HCT116 (cell line): ENCODE measurements at regions not wholly inside any gene's neighbourhood (a gene's known extent, or its start where the extent isn't known, plus 50 kb on each side); places are given as distances from the start of the nearest gene placed in this dataset.

ENCODE experiments used
- ATAC-seq: fragments of 200-7000 bp; cut with Tn5 transposase; 2 replicates; pipeline ENCODE4 v1.9.1; 2020; ENCODE audit warnings: mild to moderate bottlenecking, moderate library complexity
- BruUV-seq: library from RNA; stranded (reverse); fragments of 400-500 nt; replicated peaks from 2 replicates; lab custom pipeline; 2021; lab: Mats Ljungman, UMichigan
- CTCF ChIA-PET: fragments of 300-600 bp; sonication (Branson Sonifier 250); formaldehyde crosslinking; loops from one replicate; lab custom pipeline; 2021; ENCODE audit warnings: antibody characterized with exemption; lab: Charles Lee
- POLR2A ChIA-PET: fragments of 300-600, 350-600 bp; sonication (Branson Sonifier 250); formaldehyde crosslinking; loops from one replicate; lab custom pipeline; 2021; ENCODE audit warnings: antibody characterized with exemption; lab: Charles Lee
- RAD21 ChIA-PET, 2 experiments: fragments of 300-600 bp; sonication (Branson Sonifier 250); formaldehyde crosslinking; loops; one replicate each; lab custom pipeline; 2023; ENCODE audit warnings: low total read pairs in 2 of 2; ENCODE audit not compliant: uncharacterized antibody in 2 of 2, unreplicated experiment in 2 of 2, low non-redundant PET in 1 of 2; lab: Charles Lee
- DNase-seq: peaks from one replicate; pipeline ENCODE4 v3.0.0-alpha.2; 2010; ENCODE audit warnings: low read depth, low spot score
- H2AFZ ChIP-seq: fragments of 200-600 bp; shearing (Covaris generic), sonication (generic); 2 replicates; pipeline ENCODE4 v1.6.1; 2017; ENCODE audit warnings: low read depth, mixed run types, mixed read lengths, antibody characterized with exemption, low read length; ENCODE audit not compliant: poor library complexity, severe bottlenecking
- H3K27ac ChIP-seq: 2 replicates; pipeline ENCODE4 v1.5.1; 2012; ENCODE audit warnings: low read depth, low read length
- H3K27me3 ChIP-seq: fragments of 200-600 bp; sonication (generic); 2 replicates; pipeline ENCODE4 v1.6.1; 2016; ENCODE audit warnings: mixed run types, low read length, mixed read lengths; ENCODE audit not compliant: insufficient read depth
- H3K36me3 ChIP-seq, 2 experiments: fragments of 200-500 bp in 1 of 2; fragments of 200-600 bp in 1 of 2; sonication (Bioruptor generic) in 1 of 2; sonication (generic) in 1 of 2; 2 replicates each; pipeline versions ENCODE4 v1.5.1 to v1.6.1; 2014 to 2016; ENCODE audit warnings: low read length in 2 of 2, inconsistent platforms in 1 of 2, mixed read lengths in 1 of 2, mixed run types in 1 of 2; ENCODE audit not compliant: insufficient read depth in 2 of 2, control insufficient read depth in 1 of 2
- H3K4me1 ChIP-seq, 2 experiments: fragments of 200-600 bp in 1 of 2; sonication (generic) in 1 of 2; 2 replicates each; pipeline versions ENCODE4 v1.5.1 to v1.6.1; 2012 to 2017; ENCODE audit warnings: low read length in 2 of 2, inconsistent platforms in 1 of 2, mild to moderate bottlenecking in 1 of 2, mixed read lengths in 1 of 2, mixed run types in 1 of 2, moderate library complexity in 1 of 2; ENCODE audit not compliant: insufficient read depth in 2 of 2, control insufficient read depth in 1 of 2
- H3K4me2 ChIP-seq: fragments of 200-600 bp; sonication (generic); 2 replicates; pipeline ENCODE4 v1.6.1; 2017; ENCODE audit warnings: mixed run types, low read length, mixed read lengths
- H3K4me3 ChIP-seq, 2 experiments: fragments of 200-600 bp in 1 of 2; sonication (generic) in 1 of 2; replicated peaks in 1 of 2; 2 replicates each; pipeline ENCODE4 v1.5.1; 2011 to 2016; ENCODE audit warnings: low read length in 2 of 2, control low read depth in 1 of 2, low read depth in 1 of 2, mild to moderate bottlenecking in 1 of 2, mixed read lengths in 1 of 2, mixed run types in 1 of 2
- H3K79me2 ChIP-seq: fragments of 200-600 bp; sonication (generic); 2 replicates; pipeline ENCODE4 v1.6.1; 2017; ENCODE audit warnings: mild to moderate bottlenecking, mixed run types, low read length, moderate library complexity, mixed read lengths; ENCODE audit not compliant: insufficient read depth
- H3K9ac ChIP-seq: fragments of 200-600 bp; sonication (generic); 2 replicates; pipeline ENCODE4 v1.6.1; 2016; ENCODE audit warnings: low read length, mixed read lengths
- H3K9me2 ChIP-seq: fragments of 200-600 bp; sonication (generic), shearing (Covaris generic); 2 replicates; pipeline ENCODE4 v1.6.1; 2017; ENCODE audit warnings: mixed run types, mild to moderate bottlenecking, moderate library complexity; ENCODE audit not compliant: insufficient read depth
- H3K9me3 ChIP-seq, 2 experiments: fragments of 200-500 bp in 1 of 2; fragments of 200-600 bp in 1 of 2; sonication (Bioruptor generic) in 1 of 2; sonication (generic) in 1 of 2; 2 replicates each; pipeline ENCODE4 v1.6.1; 2014 to 2017; ENCODE audit warnings: low read length in 2 of 2, mixed read lengths in 2 of 2, inconsistent platforms in 1 of 2, low read depth in 1 of 2, mild to moderate bottlenecking in 1 of 2, mixed run types in 1 of 2, moderate library complexity in 1 of 2; ENCODE audit not compliant: control insufficient read depth in 1 of 2, insufficient read depth in 1 of 2
- H4K20me1 ChIP-seq: fragments of 200-600 bp; sonication (generic), shearing (Covaris generic); 2 replicates; pipeline ENCODE4 v1.6.1; 2017; ENCODE audit warnings: mixed run types, mild to moderate bottlenecking, moderate library complexity; ENCODE audit not compliant: insufficient read depth
- CBX3 ChIP-seq: IDR thresholded peaks from 2 replicates; pipeline ENCODE4 v1.6.1; 2012; ENCODE audit warnings: low read depth
- EGR1 ChIP-seq: IDR thresholded peaks from 2 replicates; pipeline ENCODE4 v1.6.1; 2012; ENCODE audit warnings: low read depth
- ELF1 ChIP-seq: IDR thresholded peaks from 2 replicates; pipeline ENCODE4 v1.6.1; 2012; ENCODE audit warnings: low read depth, borderline replicate concordance
- EZH2phosphoT487 ChIP-seq: fragments of 200-600 bp; IDR thresholded peaks from 2 replicates; pipeline ENCODE4 v1.6.1; 2018; ENCODE audit warnings: antibody characterized with exemption, borderline replicate concordance
- FOSL1 ChIP-seq: IDR thresholded peaks from 2 replicates; pipeline ENCODE4 v1.6.1; 2012; ENCODE audit warnings: low read depth
- JUND ChIP-seq: IDR thresholded peaks from 2 replicates; pipeline ENCODE4 v1.6.1; 2012
- POLR2A ChIP-seq: IDR thresholded peaks from 2 replicates; pipeline ENCODE4 v1.7.0; 2011; ENCODE audit warnings: borderline replicate concordance; ENCODE audit not compliant: insufficient read depth, insufficient read length; ENCODE audit errors: extremely low read depth
- POLR2AphosphoS5 ChIP-seq: IDR thresholded peaks from 2 replicates; pipeline ENCODE4 v1.6.1; 2011; ENCODE audit warnings: mild to moderate bottlenecking, low read depth, low read length, moderate library complexity
- RAD21 ChIP-seq: IDR thresholded peaks from 2 replicates; pipeline ENCODE4 v1.6.1; 2012; ENCODE audit warnings: low read depth, mild to moderate bottlenecking
- SIN3A ChIP-seq: IDR thresholded peaks from 2 replicates; pipeline ENCODE4 v1.6.1; 2012; ENCODE audit warnings: low read depth
- SP1 ChIP-seq: IDR thresholded peaks from 2 replicates; pipeline ENCODE4 v1.6.1; 2012; ENCODE audit warnings: low read depth
- SRF ChIP-seq: IDR thresholded peaks from 2 replicates; pipeline ENCODE4 v1.6.1; 2012; ENCODE audit warnings: low read depth
- TCF7L2 ChIP-seq: IDR thresholded peaks from 2 replicates; pipeline ENCODE4 v1.7.0; 2011; ENCODE audit warnings: borderline replicate concordance, inconsistent platforms; ENCODE audit not compliant: insufficient read depth, insufficient read length; ENCODE audit errors: extremely low read depth
- YY1 ChIP-seq: IDR thresholded peaks from 2 replicates; pipeline ENCODE4 v1.6.1; 2011; ENCODE audit warnings: low read length, low read depth, moderate library complexity, mild to moderate bottlenecking; ENCODE audit not compliant: insufficient replicate concordance; ENCODE audit errors: extremely low read depth
- ZBTB33 ChIP-seq: IDR thresholded peaks from 2 replicates; pipeline ENCODE4 v1.6.1; 2011; ENCODE audit warnings: mild to moderate bottlenecking, low read length, moderate library complexity; ENCODE audit not compliant: insufficient replicate concordance; ENCODE audit errors: extremely low read depth
- ZFX ChIP-seq: fragments of 450-650 bp; IDR thresholded peaks from 2 replicates; pipeline ENCODE4 v1.6.1; 2017
- ZNF274 ChIP-seq: fragments of 200-500 bp; sonication (Bioruptor generic); IDR thresholded peaks from 2 replicates; pipeline ENCODE4 v1.6.1; 2014; ENCODE audit warnings: mild to moderate bottlenecking, low read depth, low read length, inconsistent platforms
- intact Hi-C: fragments of 100-400 bp; cut with micrococcal nuclease; formaldehyde crosslinking; loops from 2 replicates; pipeline ENCODE4 v1.10.0; 2022
- TF ChIP-seq, protein P1 (sequence below): IDR thresholded peaks from 2 replicates; pipeline ENCODE4 v1.6.1; 2012
- TF ChIP-seq, protein P2 (sequence below), 3 experiments: fragments of 200-600 bp in 1 of 3; sonication (generic) in 1 of 3; IDR thresholded peaks in 2 of 3; conservative IDR thresholded peaks in 1 of 3; 2 replicates each; pipeline ENCODE4 v1.5.1; 2012 to 2017; ENCODE audit warnings: low read depth in 2 of 3, low read length in 2 of 3, antibody characterized with exemption in 1 of 3, borderline replicate concordance in 1 of 3, control low read depth in 1 of 3, mild to moderate bottlenecking in 1 of 3, mixed read lengths in 1 of 3, mixed run types in 1 of 3, moderate library complexity in 1 of 3; ENCODE audit not compliant: insufficient read depth in 1 of 3

DNA sequence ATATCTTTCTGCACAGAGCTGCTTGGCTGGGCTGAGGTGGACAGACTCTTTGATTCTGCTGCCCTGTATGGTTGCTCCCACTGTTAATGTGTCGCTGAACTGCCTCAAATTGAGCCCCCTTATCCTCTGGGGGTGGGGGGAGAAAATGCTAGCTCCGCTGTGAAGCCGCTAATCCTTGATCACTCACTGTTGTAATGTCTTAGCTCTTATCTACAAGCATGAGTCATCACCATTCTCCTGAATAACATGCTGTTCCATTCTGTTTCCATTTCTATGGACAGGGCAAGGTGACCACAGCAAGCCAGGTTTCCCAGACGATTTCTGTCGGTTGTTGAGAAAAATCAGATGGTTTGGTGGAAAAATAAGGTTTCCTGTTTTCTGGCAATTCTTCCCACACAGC, 218.4 kb upstream of the GGTLC1 start:
- Histone ChIP-seq H3K27ac (no peak overlapping the region), H3K4me2 (no peak overlapping the region)

More for the DNA sequence above, 218.4 kb upstream of the GGTLC1 start:
- Histone ChIP-seq H3K27me3 (no peaks in the 10 kb centered on the region), H2AFZ (no peak overlapping the region), H3K4me1 (no peaks in the 10 kb centered on the region), H3K9me2 (no peaks in the 10 kb centered on the region), H3K9ac (no peak overlapping the region), H3K9me3 (peaks cover 0 to 8% of the 10 kb centered on the region in 2 experiments; a peak in 2 of 4 replicates), H3K79me2 (no peaks in the 10 kb centered on the region), H3K36me3 (no peaks in the 10 kb centered on the region), H4K20me1 (no peaks in the 10 kb centered on the region), H3K4me3 (no peak overlapping the region)
- ATAC-seq: no peak
- intact Hi-C loops: no loop called here
- TF ChIP-seq FOSL1 (no peak), SIN3A (no peak), SP1 (no peak), ELF1 (no peak), YY1 (no peak), ZFX (no peak), ZBTB33 (no peak), POLR2AphosphoS5 (no peak), POLR2A (no peak), ZNF274 (no peak), EGR1 (no peak), TCF7L2 (no peak), JUND (no peak), SRF (no peak), CBX3 (no peak), RAD21 (no peak), EZH2phosphoT487 (no peak)
- TF ChIP-seq, protein P1, sequence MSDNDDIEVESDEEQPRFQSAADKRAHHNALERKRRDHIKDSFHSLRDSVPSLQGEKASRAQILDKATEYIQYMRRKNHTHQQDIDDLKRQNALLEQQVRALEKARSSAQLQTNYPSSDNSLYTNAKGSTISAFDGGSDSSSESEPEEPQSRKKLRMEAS: no peak
- TF ChIP-seq, protein P2, sequence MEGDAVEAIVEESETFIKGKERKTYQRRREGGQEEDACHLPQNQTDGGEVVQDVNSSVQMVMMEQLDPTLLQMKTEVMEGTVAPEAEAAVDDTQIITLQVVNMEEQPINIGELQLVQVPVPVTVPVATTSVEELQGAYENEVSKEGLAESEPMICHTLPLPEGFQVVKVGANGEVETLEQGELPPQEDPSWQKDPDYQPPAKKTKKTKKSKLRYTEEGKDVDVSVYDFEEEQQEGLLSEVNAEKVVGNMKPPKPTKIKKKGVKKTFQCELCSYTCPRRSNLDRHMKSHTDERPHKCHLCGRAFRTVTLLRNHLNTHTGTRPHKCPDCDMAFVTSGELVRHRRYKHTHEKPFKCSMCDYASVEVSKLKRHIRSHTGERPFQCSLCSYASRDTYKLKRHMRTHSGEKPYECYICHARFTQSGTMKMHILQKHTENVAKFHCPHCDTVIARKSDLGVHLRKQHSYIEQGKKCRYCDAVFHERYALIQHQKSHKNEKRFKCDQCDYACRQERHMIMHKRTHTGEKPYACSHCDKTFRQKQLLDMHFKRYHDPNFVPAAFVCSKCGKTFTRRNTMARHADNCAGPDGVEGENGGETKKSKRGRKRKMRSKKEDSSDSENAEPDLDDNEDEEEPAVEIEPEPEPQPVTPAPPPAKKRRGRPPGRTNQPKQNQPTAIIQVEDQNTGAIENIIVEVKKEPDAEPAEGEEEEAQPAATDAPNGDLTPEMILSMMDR (IDR thresholded peaks at IDR 0.05 in 2 of 3, conservative IDR thresholded peaks at IDR 0.05 in 1 of 3; ENCODE audit: borderline replicate concordance in 1 of 3, insufficient read depth in 1 of 3, low read depth in 2 of 3, low read length in 2 of 3): no peak
- no TSS peak for BruUV-seq
- no peak for DNase-seq
- CTCF ChIA-PET: no interaction called here
- RAD21 ChIA-PET: no interaction called here
- POLR2A ChIA-PET: no interaction called here
